HCT116 (cell line): ENCODE measurements at regions not wholly inside any gene's neighbourhood (a gene's known extent, or its start where the extent isn't known, plus 50 kb on each side); places are given as distances from the start of the nearest gene placed in this dataset.

Experiments used
- ATAC-seq: fragments of 200-7000 bp; cut with Tn5 transposase; 2 replicates; pipeline ENCODE4 v1.9.1; 2020; ENCODE audit warnings: mild to moderate bottlenecking, moderate library complexity
- BruUV-seq: library from RNA; stranded (reverse); fragments of 400-500 nt; replicated peaks from 2 replicates; lab custom pipeline; 2021; lab: Mats Ljungman, UMichigan
- CTCF ChIA-PET: fragments of 300-600 bp; sonication (Branson Sonifier 250); formaldehyde crosslinking; loops from one replicate; lab custom pipeline; 2021; ENCODE audit warnings: antibody characterized with exemption; lab: Charles Lee
- POLR2A ChIA-PET: fragments of 300-600, 350-600 bp; sonication (Branson Sonifier 250); formaldehyde crosslinking; loops from one replicate; lab custom pipeline; 2021; ENCODE audit warnings: antibody characterized with exemption; lab: Charles Lee
- RAD21 ChIA-PET, 2 experiments: fragments of 300-600 bp; sonication (Branson Sonifier 250); formaldehyde crosslinking; loops; one replicate each; lab custom pipeline; 2023; ENCODE audit warnings: low total read pairs in 2 of 2; ENCODE audit not compliant: uncharacterized antibody in 2 of 2, unreplicated experiment in 2 of 2, low non-redundant PET in 1 of 2; lab: Charles Lee
- DNase-seq: peaks from one replicate; pipeline ENCODE4 v3.0.0-alpha.2; 2010; ENCODE audit warnings: low read depth, low spot score
- H2AFZ ChIP-seq: fragments of 200-600 bp; shearing (Covaris generic), sonication (generic); 2 replicates; pipeline ENCODE4 v1.6.1; 2017; ENCODE audit warnings: low read depth, mixed run types, mixed read lengths, antibody characterized with exemption, low read length; ENCODE audit not compliant: poor library complexity, severe bottlenecking
- H3K27ac ChIP-seq: 2 replicates; pipeline ENCODE4 v1.5.1; 2012; ENCODE audit warnings: low read depth, low read length
- H3K27me3 ChIP-seq: fragments of 200-600 bp; sonication (generic); 2 replicates; pipeline ENCODE4 v1.6.1; 2016; ENCODE audit warnings: mixed run types, low read length, mixed read lengths; ENCODE audit not compliant: insufficient read depth
- H3K36me3 ChIP-seq, 2 experiments: fragments of 200-500 bp in 1 of 2; fragments of 200-600 bp in 1 of 2; sonication (Bioruptor generic) in 1 of 2; sonication (generic) in 1 of 2; 2 replicates each; pipeline versions ENCODE4 v1.5.1 to v1.6.1; 2014 to 2016; ENCODE audit warnings: low read length in 2 of 2, inconsistent platforms in 1 of 2, mixed read lengths in 1 of 2, mixed run types in 1 of 2; ENCODE audit not compliant: insufficient read depth in 2 of 2, control insufficient read depth in 1 of 2
- H3K4me1 ChIP-seq, 2 experiments: fragments of 200-600 bp in 1 of 2; sonication (generic) in 1 of 2; 2 replicates each; pipeline versions ENCODE4 v1.5.1 to v1.6.1; 2012 to 2017; ENCODE audit warnings: low read length in 2 of 2, inconsistent platforms in 1 of 2, mild to moderate bottlenecking in 1 of 2, mixed read lengths in 1 of 2, mixed run types in 1 of 2, moderate library complexity in 1 of 2; ENCODE audit not compliant: insufficient read depth in 2 of 2, control insufficient read depth in 1 of 2
- H3K4me2 ChIP-seq: fragments of 200-600 bp; sonication (generic); 2 replicates; pipeline ENCODE4 v1.6.1; 2017; ENCODE audit warnings: mixed run types, low read length, mixed read lengths
- H3K4me3 ChIP-seq, 2 experiments: fragments of 200-600 bp in 1 of 2; sonication (generic) in 1 of 2; replicated peaks in 1 of 2; 2 replicates each; pipeline ENCODE4 v1.5.1; 2011 to 2016; ENCODE audit warnings: low read length in 2 of 2, control low read depth in 1 of 2, low read depth in 1 of 2, mild to moderate bottlenecking in 1 of 2, mixed read lengths in 1 of 2, mixed run types in 1 of 2
- H3K79me2 ChIP-seq: fragments of 200-600 bp; sonication (generic); 2 replicates; pipeline ENCODE4 v1.6.1; 2017; ENCODE audit warnings: mild to moderate bottlenecking, mixed run types, low read length, moderate library complexity, mixed read lengths; ENCODE audit not compliant: insufficient read depth
- H3K9ac ChIP-seq: fragments of 200-600 bp; sonication (generic); 2 replicates; pipeline ENCODE4 v1.6.1; 2016; ENCODE audit warnings: low read length, mixed read lengths
- H3K9me2 ChIP-seq: fragments of 200-600 bp; sonication (generic), shearing (Covaris generic); 2 replicates; pipeline ENCODE4 v1.6.1; 2017; ENCODE audit warnings: mixed run types, mild to moderate bottlenecking, moderate library complexity; ENCODE audit not compliant: insufficient read depth
- H3K9me3 ChIP-seq, 2 experiments: fragments of 200-500 bp in 1 of 2; fragments of 200-600 bp in 1 of 2; sonication (Bioruptor generic) in 1 of 2; sonication (generic) in 1 of 2; 2 replicates each; pipeline ENCODE4 v1.6.1; 2014 to 2017; ENCODE audit warnings: low read length in 2 of 2, mixed read lengths in 2 of 2, inconsistent platforms in 1 of 2, low read depth in 1 of 2, mild to moderate bottlenecking in 1 of 2, mixed run types in 1 of 2, moderate library complexity in 1 of 2; ENCODE audit not compliant: control insufficient read depth in 1 of 2, insufficient read depth in 1 of 2
- H4K20me1 ChIP-seq: fragments of 200-600 bp; sonication (generic), shearing (Covaris generic); 2 replicates; pipeline ENCODE4 v1.6.1; 2017; ENCODE audit warnings: mixed run types, mild to moderate bottlenecking, moderate library complexity; ENCODE audit not compliant: insufficient read depth
- CBX3 ChIP-seq: IDR thresholded peaks from 2 replicates; pipeline ENCODE4 v1.6.1; 2012; ENCODE audit warnings: low read depth
- CEBPB ChIP-seq: IDR thresholded peaks from 2 replicates; pipeline ENCODE4 v1.6.1; 2012; ENCODE audit warnings: low read depth
- CTCF ChIP-seq, 3 experiments: fragments of 200-600 bp in 1 of 3; sonication (generic) in 1 of 3; IDR thresholded peaks in 2 of 3; conservative IDR thresholded peaks in 1 of 3; 2 replicates each; pipeline ENCODE4 v1.5.1; 2012 to 2017; ENCODE audit warnings: low read depth in 2 of 3, low read length in 2 of 3, antibody characterized with exemption in 1 of 3, borderline replicate concordance in 1 of 3, control low read depth in 1 of 3, mild to moderate bottlenecking in 1 of 3, mixed read lengths in 1 of 3, mixed run types in 1 of 3, moderate library complexity in 1 of 3; ENCODE audit not compliant: insufficient read depth in 1 of 3
- EZH2 ChIP-seq: fragments of 200-600 bp; sonication (generic); IDR thresholded peaks from 2 replicates; pipeline ENCODE4 v1.6.1; 2017; ENCODE audit warnings: antibody characterized with exemption, mixed run types
- FOSL1 ChIP-seq: IDR thresholded peaks from 2 replicates; pipeline ENCODE4 v1.6.1; 2012; ENCODE audit warnings: low read depth
- JUND ChIP-seq: IDR thresholded peaks from 2 replicates; pipeline ENCODE4 v1.6.1; 2012
- POLR2A ChIP-seq: IDR thresholded peaks from 2 replicates; pipeline ENCODE4 v1.7.0; 2011; ENCODE audit warnings: borderline replicate concordance; ENCODE audit not compliant: insufficient read depth, insufficient read length; ENCODE audit errors: extremely low read depth
- SIN3A ChIP-seq: IDR thresholded peaks from 2 replicates; pipeline ENCODE4 v1.6.1; 2012; ENCODE audit warnings: low read depth
- YY1 ChIP-seq: IDR thresholded peaks from 2 replicates; pipeline ENCODE4 v1.6.1; 2011; ENCODE audit warnings: low read length, low read depth, moderate library complexity, mild to moderate bottlenecking; ENCODE audit not compliant: insufficient replicate concordance; ENCODE audit errors: extremely low read depth
- ZBTB33 ChIP-seq: IDR thresholded peaks from 2 replicates; pipeline ENCODE4 v1.6.1; 2011; ENCODE audit warnings: mild to moderate bottlenecking, low read length, moderate library complexity; ENCODE audit not compliant: insufficient replicate concordance; ENCODE audit errors: extremely low read depth
- intact Hi-C: fragments of 100-400 bp; cut with micrococcal nuclease; formaldehyde crosslinking; loops from 2 replicates; pipeline ENCODE4 v1.10.0; 2022

GRCh38 chr3:99484871-99485270, 153.5 kb upstream of the COL8A1 start:
- no peak for TF ChIP-seq POLR2A
- no peak for TF ChIP-seq JUND
- no peak for TF ChIP-seq CTCF (IDR thresholded peaks at IDR 0.05 in 2 of 3, conservative IDR thresholded peaks at IDR 0.05 in 1 of 3; ENCODE audit: borderline replicate concordance in 1 of 3, insufficient read depth in 1 of 3, low read depth in 2 of 3, low read length in 2 of 3)
- TF ChIP-seq ZBTB33, result no peak
- TF ChIP-seq CEBPB, result no peak
- no peak for TF ChIP-seq YY1
- TF ChIP-seq EZH2, result no peak
- TF ChIP-seq FOSL1, result no peak
- no peak for TF ChIP-seq SIN3A
- TF ChIP-seq CBX3, result no peak
- ChIA-PET POLR2A (no interaction called here), CTCF (no interaction called here), RAD21 (no interaction called here)
- no peaks in the 10 kb centered on the region for H4K20me1 ChIP-seq
- intact Hi-C loops, result no loop called here
- no TSS peak for BruUV-seq
- H3K79me2 ChIP-seq, result no peaks in the 10 kb centered on the region
- no peak overlapping the region for H3K9ac ChIP-seq
- H3K9me3 ChIP-seq, result no peaks in the 10 kb centered on the region
- H3K27ac ChIP-seq, result no peak overlapping the region
- no peak overlapping the region for H3K4me2 ChIP-seq
- 0 out of 2 replicates have a peak, but pooled peaks cover 12% of the 10 kb centered on the region for H3K27me3 ChIP-seq
- ATAC-seq, result no peak
- no peak for DNase-seq
- H2AFZ ChIP-seq, result no peak overlapping the region
- no peaks in the 10 kb centered on the region for H3K9me2 ChIP-seq
- H3K4me1 ChIP-seq, result no peaks in the 10 kb centered on the region
- H3K4me3 ChIP-seq, result no peak overlapping the region
- no peaks in the 10 kb centered on the region for H3K36me3 ChIP-seq
